Left lung (tissue), 4 donors: ENCODE measurements at regions not wholly inside any gene's neighbourhood (a gene's known extent, or its start where the extent isn't known, plus 50 kb on each side); places are given as distances from the start of the nearest gene placed in this dataset.
"Not testable (repeated sequence)": the region's sequence is repeated elsewhere in the genome, so short reads cannot be mapped to it uniquely, and the experiment has no call there.

Experiments used
- ATAC-seq: fragments of 200-7000 bp; cut with Tn5 transposase; one replicate; pipeline ENCODE4 v1.9.1; 2020; ENCODE audit warnings: moderate library complexity
- DNase-seq, 4 donors: peaks; one replicate each; pipeline ENCODE4 v3.0.0-alpha.2; 2013 to 2020
- H3K27ac ChIP-seq, 2 donors: fragments of 200-600 bp; sonication (generic) in 1 of 2; one replicate each; pipeline versions ENCODE4 v1.5.0 to v1.8.0; 2020 to 2021
- H3K27me3 ChIP-seq, 2 donors: fragments of 200-600 bp; sonication (generic) in 1 of 2; one replicate each; pipeline versions ENCODE4 v1.5.0 to v1.8.0; 2020 to 2021
- H3K36me3 ChIP-seq, 2 donors: fragments of 200-600 bp; sonication (generic) in 1 of 2; one replicate each; pipeline versions ENCODE4 v1.5.0 to v1.8.0; 2020 to 2021
- H3K4me1 ChIP-seq, 2 donors: fragments of 200-600 bp; one replicate each; pipeline ENCODE4 v1.8.0; 2021
- H3K4me3 ChIP-seq, 2 donors: fragments of 200-600 bp; sonication (generic) in 1 of 2; one replicate each; pipeline versions ENCODE4 v1.5.0 to v1.8.0; 2020 to 2021; ENCODE audit warnings: mild to moderate bottlenecking in 1 of 2
- H3K9me3 ChIP-seq, 2 donors: fragments of 200-600 bp; sonication (generic) in 1 of 2; one replicate each; pipeline versions ENCODE4 v1.5.0 to v1.8.0; 2020 to 2021
- CTCF ChIP-seq, 2 donors: fragments of 200-600 bp; sonication (generic) in 1 of 2; IDR thresholded peaks; one replicate each; pipeline versions ENCODE4 v1.5.0 to v1.8.0; 2021; ENCODE audit warnings: antibody characterized with exemption in 2 of 2
- intact Hi-C, 2 donors: fragments of 100-400 bp; cut with DNase I; formaldehyde crosslinking; loops; one replicate each; pipeline versions ENCODE4 v1.11.2 to v1.14.2; 2022
- donor health status: DM: no; HTN: yes; CAD: no.
- donor health status: DM: no; HTN: no; CAD: no.

- no peak for ATAC-seq
- H3K36me3 ChIP-seq = no peaks in the 10 kb centered on the region
- DNase-seq = no peak
- H3K9me3 ChIP-seq = no peaks in the 10 kb centered on the region
- H3K4me3 ChIP-seq = no peak overlapping the region
- no peak overlapping the region for H3K27ac ChIP-seq
- no peaks in the 10 kb centered on the region for H3K27me3 ChIP-seq
- no peak for TF ChIP-seq CTCF (IDR thresholded peaks at IDR 0.05)
- no peaks in the 10 kb centered on the region for H3K4me1 ChIP-seq
- intact Hi-C loops = no loop called here
These were observed 270.8 kb downstream of the CD83 start for GRCh38 chr6:14388371-14388770.

DNA sequence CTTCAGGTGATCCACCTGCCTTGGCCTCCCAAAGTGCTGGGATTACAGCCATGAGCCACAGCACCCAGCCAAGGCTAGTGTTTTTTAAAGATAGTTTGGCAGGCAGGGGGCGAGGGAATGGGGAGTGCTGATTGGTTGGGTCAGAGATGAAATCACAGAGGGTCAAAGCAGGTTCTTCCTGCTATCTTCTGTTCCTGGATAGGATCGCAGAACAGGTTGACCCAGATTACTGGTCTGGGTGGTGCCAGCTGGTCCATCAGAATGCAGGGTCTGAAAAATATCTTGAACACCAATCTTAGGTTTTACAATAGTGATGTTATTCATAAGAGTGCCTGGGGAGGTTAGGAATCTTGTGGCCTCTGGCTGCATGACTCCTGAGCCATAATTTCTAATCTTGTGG is 272.2 kb downstream of the CD83 start:
- H3K4me1 ChIP-seq, H3K4me3 ChIP-seq, H3K27ac ChIP-seq, ATAC-seq, H3K36me3 ChIP-seq, DNase-seq, H3K9me3 ChIP-seq, intact Hi-C loops, H3K27me3 ChIP-seq: not testable (repeated sequence)

DNA sequence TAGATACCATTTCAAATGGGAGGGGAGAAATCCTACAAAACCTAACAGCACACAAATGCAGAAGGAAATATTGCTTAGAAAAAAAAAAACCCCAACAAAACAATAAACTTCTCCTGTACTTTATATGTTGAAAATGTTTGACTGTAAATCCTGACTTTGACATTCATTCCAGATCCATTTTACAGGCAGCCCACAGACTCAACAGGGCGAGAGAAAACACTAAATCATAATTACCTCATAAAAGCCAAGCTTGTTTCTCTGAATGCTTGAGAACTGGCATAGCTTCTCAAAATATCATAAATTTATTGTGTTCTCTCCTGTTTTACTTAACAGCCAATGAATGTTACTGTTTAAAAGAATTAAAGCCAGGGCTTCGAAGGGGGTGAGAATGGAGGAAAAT is 273.2 kb downstream of the CD83 start:
- no peak for TF ChIP-seq CTCF (IDR thresholded peaks at IDR 0.05)
- intact Hi-C loops = no loop called here
- no peaks in the 10 kb centered on the region for H3K9me3 ChIP-seq
- H3K27me3 ChIP-seq = no peaks in the 10 kb centered on the region
- H3K27ac ChIP-seq = no peak overlapping the region
- H3K4me1 ChIP-seq = no peaks in the 10 kb centered on the region
- no peak for DNase-seq
- no peak overlapping the region for H3K4me3 ChIP-seq
- H3K36me3 ChIP-seq = no peaks in the 10 kb centered on the region
- ATAC-seq = no peak

DNA sequence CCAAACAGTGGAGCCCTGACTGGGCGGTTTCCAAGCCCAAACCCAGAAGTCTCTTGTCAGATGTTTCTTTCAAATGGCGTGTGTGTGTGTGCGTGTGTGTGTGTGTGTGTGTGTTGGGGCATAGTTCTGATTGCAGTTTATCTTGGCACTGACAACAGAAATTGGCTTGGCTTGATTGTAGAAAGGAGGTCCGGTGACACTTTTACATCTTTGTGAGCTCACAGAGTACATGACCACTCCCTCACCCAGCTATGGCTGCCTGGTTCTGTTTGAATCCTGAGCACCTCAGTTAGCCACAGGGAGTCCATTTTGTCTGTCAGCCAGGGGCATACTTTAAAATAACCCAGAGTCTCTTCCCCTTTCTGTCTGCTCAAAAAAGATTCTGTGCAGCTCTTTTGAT is 276.3 kb downstream of the CD83 start:
- no peaks in the 10 kb centered on the region for H3K27me3 ChIP-seq
- intact Hi-C loops = no loop called here
- H3K9me3 ChIP-seq = no peaks in the 10 kb centered on the region
- H3K36me3 ChIP-seq = no peaks in the 10 kb centered on the region
- no peak overlapping the region for H3K4me3 ChIP-seq
- ATAC-seq = no peak
- no peak for DNase-seq
- H3K4me1 ChIP-seq = no peaks in the 10 kb centered on the region
- TF ChIP-seq CTCF (IDR thresholded peaks at IDR 0.05) = no peak
- no peak overlapping the region for H3K27ac ChIP-seq

GRCh38 chr6:14396392-14396791 is 278.8 kb downstream of the CD83 start:
- H3K27ac ChIP-seq = no peak overlapping the region
- H3K9me3 ChIP-seq = no peaks in the 10 kb centered on the region
- no peaks in the 10 kb centered on the region for H3K27me3 ChIP-seq
- no peaks in the 10 kb centered on the region for H3K36me3 ChIP-seq
- DNase-seq (no peak), ATAC-seq (no peak)
- H3K4me3 ChIP-seq = no peak overlapping the region
- no peaks in the 10 kb centered on the region for H3K4me1 ChIP-seq
- intact Hi-C loops = no loop called here
- no peak for TF ChIP-seq CTCF (IDR thresholded peaks at IDR 0.05)

DNA sequence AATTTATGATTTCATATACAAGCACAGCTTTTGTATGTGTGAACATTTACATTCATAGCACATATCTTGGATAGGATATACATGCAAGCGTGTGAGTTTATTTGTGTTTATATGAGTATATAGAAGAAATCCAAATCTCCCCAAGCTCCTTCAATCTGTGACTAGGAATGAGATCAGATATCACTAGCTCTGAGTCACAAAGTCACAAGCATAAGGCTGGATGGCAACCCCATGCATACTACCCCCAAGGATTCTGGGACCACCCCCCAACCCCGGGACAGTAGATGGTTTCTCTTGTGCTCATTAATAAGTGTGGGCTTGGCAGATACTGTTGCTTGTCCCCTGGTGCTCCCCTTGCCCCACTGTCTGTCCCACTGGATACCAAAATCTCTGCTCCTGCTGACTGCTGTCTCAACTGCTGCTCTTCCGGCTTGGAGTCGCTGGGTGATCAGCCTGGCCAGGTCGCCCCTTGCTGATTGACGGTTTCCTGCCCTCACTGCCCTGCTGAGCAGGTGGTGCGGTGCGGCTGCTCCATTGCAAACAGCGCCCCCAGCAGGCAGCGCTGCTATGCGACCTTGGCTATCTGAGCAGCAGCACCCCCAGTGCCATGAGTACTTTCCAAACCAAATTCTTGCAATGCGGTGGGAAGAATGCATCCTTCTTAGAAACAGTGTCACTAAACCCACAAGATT is 279.4 kb downstream of the CD83 start:
- intact Hi-C loops = no loop called here
- TF ChIP-seq CTCF (IDR thresholded peaks at IDR 0.05) = no peak
- Histone ChIP-seq H3K36me3 (no peaks in the 10 kb centered on the region), H3K9me3 (no peaks in the 10 kb centered on the region), H3K27ac (no peak overlapping the region), H3K27me3 (no peaks in the 10 kb centered on the region), H3K4me3 (no peak overlapping the region), H3K4me1 (no peaks in the 10 kb centered on the region)
- DNase-seq (peak in 1 of 4 donors; percentile 7), ATAC-seq (peak; percentile 43)
